NCI-H1417 treated with DMSO at 0.1 percent for 48 hours (cell line): ENCODE measurements at regions not wholly inside any gene's neighbourhood (a gene's known extent, or its start where the extent isn't known, plus 50 kb on each side); places are given as distances from the start of the nearest gene placed in this dataset.
"Not testable (repeated sequence)": the region's sequence is repeated elsewhere in the genome, so short reads cannot be mapped to it uniquely, and the experiment has no call there.

Experiments used
- DNase-seq: peaks from one replicate; lab custom pipeline; 2025; lab: John Stamatoyannopoulos, UW

GRCh38 chr7:45407730-45408408 is 166.3 kb upstream of the ADCY1 start:
- DNase-seq, result no peak

GRCh38 chr7:45408409-45408737 is 165.8 kb upstream of the ADCY1 start:
- no peak for DNase-seq

- no peak for DNase-seq
These were observed 163.3 kb upstream of the ADCY1 start for GRCh38 chr7:45410893-45411292.

GRCh38 chr7:45413419-45413818 is 160.7 kb upstream of the ADCY1 start:
- no peak for DNase-seq

GRCh38 chr7:45414226-45414625 is 159.9 kb upstream of the ADCY1 start:
- no peak for DNase-seq

GRCh38 chr7:45415265-45415664 is 158.9 kb upstream of the ADCY1 start:
- DNase-seq, result no peak

GRCh38 chr7:45416846-45417245 is 157.3 kb upstream of the ADCY1 start:
- DNase-seq, result no peak

GRCh38 chr7:45417268-45417667 is 156.9 kb upstream of the ADCY1 start:
- DNase-seq, result no peak

- DNase-seq, result no peak
These were observed 156.4 kb upstream of the ADCY1 start for GRCh38 chr7:45417735-45418134.

GRCh38 chr7:45420843-45421495 is 153.2 kb upstream of the ADCY1 start:
- no peak for DNase-seq

GRCh38 chr7:45421806-45422205 is 152.4 kb upstream of the ADCY1 start:
- no peak for DNase-seq

GRCh38 chr7:45430397-45430796 is 143.8 kb upstream of the ADCY1 start:
- DNase-seq, result no peak

GRCh38 chr7:45434167-45434784 is 139.9 kb upstream of the ADCY1 start:
- no peak for DNase-seq

- no peak for DNase-seq
These were observed 139.0 kb upstream of the ADCY1 start for GRCh38 chr7:45435131-45435530.

GRCh38 chr7:45435846-45436245 is 138.3 kb upstream of the ADCY1 start:
- DNase-seq, result no peak

GRCh38 chr7:45440776-45441175 is 133.4 kb upstream of the ADCY1 start:
- not testable (repeated sequence) for DNase-seq

GRCh38 chr7:45443263-45443662 is 130.9 kb upstream of the ADCY1 start:
- no peak for DNase-seq

GRCh38 chr7:45446195-45446944 is 127.8 kb upstream of the ADCY1 start:
- no peak for DNase-seq

GRCh38 chr7:45447296-45447695 is 126.9 kb upstream of the ADCY1 start:
- DNase-seq, result no peak

GRCh38 chr7:45450571-45451204 is 123.5 kb upstream of the ADCY1 start:
- DNase-seq, result no peak

- no peak for DNase-seq
These were observed 122.7 kb upstream of the ADCY1 start for GRCh38 chr7:45451342-45452035.

GRCh38 chr7:45454771-45455170 is 119.4 kb upstream of the ADCY1 start:
- DNase-seq, result no peak
